SH-SY5Y (cell line): ENCODE measurements at regions not wholly inside any gene's neighbourhood (a gene's known extent, or its start where the extent isn't known, plus 50 kb on each side); places are given as distances from the start of the nearest gene placed in this dataset.

Experiments
- GATA2 ChIP-seq: IDR thresholded peaks from 2 replicates; pipeline ENCODE4 v1.6.1; 2011; ENCODE audit warnings: mild to moderate bottlenecking, low read depth, low read length
- GATA3 ChIP-seq: IDR thresholded peaks from 2 replicates; pipeline ENCODE4 v1.6.1; 2011; ENCODE audit warnings: low read depth, mild to moderate bottlenecking, low read length, moderate library complexity

- TF ChIP-seq GATA2 (no peak), GATA3 (no peak)
Observed at GRCh38 chr10:124196659-124197058, 103.3 kb upstream of the CHST15 start.
